HuH-7.5 (cell line): ENCODE measurements at regions not wholly inside any gene's neighbourhood (a gene's known extent, or its start where the extent isn't known, plus 50 kb on each side); places are given as distances from the start of the nearest gene placed in this dataset.

ENCODE experiments used
- DNase-seq: peaks from one replicate; pipeline ENCODE4 v3.0.0; 2011; ENCODE audit warnings: low spot score

- no peak for DNase-seq
These were observed 98.8 kb upstream of the NCKAP5 start for GRCh38 chr2:133667085-133667484.

- DNase-seq: no peak
These were observed 99.7 kb upstream of the NCKAP5 start for GRCh38 chr2:133667968-133668367.

GRCh38 chr2:133668547-133668946 is 100.3 kb upstream of the NCKAP5 start:
- DNase-seq: no peak

- no peak for DNase-seq
These were observed 105.1 kb upstream of the NCKAP5 start for GRCh38 chr2:133673305-133673905.

GRCh38 chr2:133674066-133674432 is 105.8 kb upstream of the NCKAP5 start:
- DNase-seq: no peak

GRCh38 chr2:133674433-133675331 is 106.4 kb upstream of the NCKAP5 start:
- DNase-seq: no peak

GRCh38 chr2:133676392-133677130 is 108.3 kb upstream of the NCKAP5 start:
- no peak for DNase-seq

- DNase-seq: no peak
These were observed 112.2 kb upstream of the NCKAP5 start for GRCh38 chr2:133680343-133681049.

GRCh38 chr2:133682347-133682746 is 114.1 kb upstream of the NCKAP5 start:
- DNase-seq: no peak

GRCh38 chr2:133682906-133683305 is 114.6 kb upstream of the NCKAP5 start:
- no peak for DNase-seq

- no peak for DNase-seq
These were observed 117.5 kb upstream of the NCKAP5 start for GRCh38 chr2:133685636-133686215.

GRCh38 chr2:133690780-133691179 is 122.5 kb upstream of the NCKAP5 start:
- DNase-seq: no peak

GRCh38 chr2:133691336-133691735 is 123.1 kb upstream of the NCKAP5 start:
- no peak for DNase-seq

- no peak for DNase-seq
These were observed 137.0 kb upstream of the NCKAP5 start for GRCh38 chr2:133705287-133705686.

- no peak for DNase-seq
These were observed 142.3 kb upstream of the NCKAP5 start for GRCh38 chr2:133710613-133711012.

GRCh38 chr2:133711201-133711600 is 142.9 kb upstream of the NCKAP5 start:
- no peak for DNase-seq

- DNase-seq: no peak
These were observed 143.5 kb upstream of the NCKAP5 start for GRCh38 chr2:133711806-133712205.

GRCh38 chr2:133712369-133712768 is 144.1 kb upstream of the NCKAP5 start:
- no peak for DNase-seq

- DNase-seq: no peak
These were observed 144.9 kb upstream of the NCKAP5 start for GRCh38 chr2:133713049-133713580.

- no peak for DNase-seq
These were observed 147.9 kb upstream of the NCKAP5 start for GRCh38 chr2:133716166-133716565.

GRCh38 chr2:133717497-133717896 is 149.2 kb upstream of the NCKAP5 start:
- DNase-seq: no peak
